Activated naive CD4-positive, alpha-beta T cell treated with anti-CD3 and anti-CD28 coated beads, Interleukin-2, amount 50 U/mL, for 72 hours (primary cell): ENCODE measurements at regions not wholly inside any gene's neighbourhood (a gene's known extent, or its start where the extent isn't known, plus 50 kb on each side); places are given as distances from the start of the nearest gene placed in this dataset.

Source experiments
- ATAC-seq, 2 donors: fragments of 150-1000 bp; cut with Tn5 transposase; 2 replicates each; pipeline ENCODE4 v1.10.0; 2021; ENCODE audit warnings: mild to moderate bottlenecking in 2 of 2, moderate library complexity in 2 of 2
- DNase-seq, 2 donors: peaks; one replicate each; pipeline ENCODE4 v3.0.0; 2021 to 2022; ENCODE audit warnings: low spot score in 2 of 2
- H3K27ac Mint-ChIP-seq, 2 donors: one replicate each; pipeline ENCODE4 v1.8.0; 2022; ENCODE audit warnings: mild to moderate bottlenecking in 2 of 2, mixed read lengths in 2 of 2
- H3K36me3 Mint-ChIP-seq, 2 donors: one replicate each; pipeline ENCODE4 v1.8.0; 2022; ENCODE audit warnings: mixed read lengths in 2 of 2
- H3K9me3 Mint-ChIP-seq, 2 donors: one replicate each; pipeline ENCODE4 v1.8.0; 2022; ENCODE audit warnings: mixed read lengths in 2 of 2

DNA sequence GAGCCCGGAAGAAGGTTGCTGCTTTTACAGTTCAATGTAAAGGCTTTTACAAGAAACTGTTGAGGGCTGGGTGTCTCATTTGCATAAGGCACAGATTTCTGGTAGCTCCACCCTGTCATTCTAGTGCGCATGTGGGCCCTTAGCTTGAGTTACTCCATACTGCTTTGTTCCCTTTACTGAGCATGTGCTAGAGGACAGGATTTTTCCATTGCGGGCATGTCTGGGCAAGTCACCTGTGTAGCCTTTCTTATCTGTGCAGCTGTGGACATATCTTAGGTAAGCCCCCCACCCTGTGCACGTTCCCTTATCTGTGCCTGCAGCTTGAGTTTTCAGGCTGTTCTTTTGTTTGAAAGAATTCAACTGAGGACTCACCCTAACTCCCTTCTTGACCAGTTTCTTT, 56.2 kb upstream of the ARHGAP5 start:
- DNase-seq (no peak), ATAC-seq (no peak)
- no peaks in the 10 kb centered on the region for H3K36me3 Mint-ChIP-seq
- H3K9me3 Mint-ChIP-seq: no peaks in the 10 kb centered on the region
- H3K27ac Mint-ChIP-seq: peak overlapping the region; percentile 9 to 75

DNA sequence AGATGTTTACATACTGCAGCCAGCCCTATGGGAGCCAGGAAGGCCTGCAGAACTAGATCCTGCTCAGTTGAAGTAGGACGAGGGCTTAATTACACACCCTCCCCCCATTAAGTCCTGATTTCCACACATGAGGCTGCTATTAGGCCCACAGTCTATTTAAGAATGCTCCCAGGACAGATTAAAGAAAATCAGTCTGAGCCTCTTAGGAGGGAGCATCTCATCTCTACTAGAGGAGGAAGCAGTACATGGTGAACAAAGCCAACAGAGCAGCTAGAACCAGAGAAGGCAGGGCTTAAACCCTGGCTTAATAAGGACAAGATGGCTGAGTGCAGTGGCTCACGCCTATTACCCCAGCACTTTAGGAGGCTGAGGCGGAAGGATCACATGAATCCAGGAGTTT, 55.8 kb upstream of the ARHGAP5 start:
- ATAC-seq (no peak), DNase-seq (no peak)
- Mint-ChIP-seq H3K9me3 (no peaks in the 10 kb centered on the region), H3K36me3 (no peaks in the 10 kb centered on the region), H3K27ac (peak overlapping the region; percentile 9 to 75)

DNA sequence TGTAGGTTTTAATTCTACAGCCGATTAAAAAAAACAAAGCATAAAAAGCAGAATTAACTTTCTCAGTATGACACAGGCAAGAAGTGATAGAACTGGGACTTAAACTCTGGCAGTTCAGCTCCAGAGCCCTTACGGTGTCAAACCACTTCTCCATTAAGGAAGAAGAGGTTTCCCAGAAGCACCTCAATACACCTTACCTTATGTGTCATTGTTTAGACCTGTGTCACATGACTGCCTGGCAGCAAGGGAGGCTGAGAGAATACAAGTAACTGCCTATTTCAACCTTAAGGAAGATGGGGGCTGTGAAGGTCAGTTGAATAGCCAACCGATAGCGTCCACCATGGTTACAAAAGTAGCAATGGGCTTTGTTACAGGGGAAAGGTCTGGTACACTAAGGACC, 54.6 kb upstream of the ARHGAP5 start:
- Mint-ChIP-seq H3K36me3 (no peaks in the 10 kb centered on the region), H3K27ac (no peak overlapping the region), H3K9me3 (no peaks in the 10 kb centered on the region)
- ATAC-seq: no peak
- no peak for DNase-seq

DNA sequence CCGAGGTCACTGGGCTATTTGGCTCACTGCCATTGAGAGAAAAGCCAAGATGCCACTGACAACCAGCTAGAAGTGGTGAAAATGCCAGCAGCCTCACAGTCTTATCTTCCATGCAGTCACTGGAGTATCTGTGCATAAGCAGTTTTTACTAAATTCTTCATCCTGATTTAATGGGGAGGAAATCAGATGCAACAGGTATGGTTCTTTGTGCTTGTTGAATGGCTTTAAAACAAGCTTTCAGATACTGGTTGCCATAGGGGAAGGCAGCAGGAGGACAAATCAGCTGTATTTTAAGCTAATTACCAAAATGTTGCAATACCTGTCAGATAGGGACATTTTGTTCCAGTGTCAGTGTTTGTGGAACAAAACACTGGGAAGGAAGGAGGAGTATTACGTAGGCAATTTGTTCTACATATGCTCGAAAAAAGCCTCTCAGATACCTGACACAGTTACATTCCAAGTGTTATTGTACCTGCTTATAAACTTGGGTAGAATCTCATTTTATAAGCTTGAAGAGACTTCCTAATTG, 54.1 kb upstream of the ARHGAP5 start:
- DNase-seq: no peak
- Mint-ChIP-seq H3K27ac (no peak overlapping the region), H3K36me3 (no peaks in the 10 kb centered on the region), H3K9me3 (no peaks in the 10 kb centered on the region)
- no peak for ATAC-seq

DNA sequence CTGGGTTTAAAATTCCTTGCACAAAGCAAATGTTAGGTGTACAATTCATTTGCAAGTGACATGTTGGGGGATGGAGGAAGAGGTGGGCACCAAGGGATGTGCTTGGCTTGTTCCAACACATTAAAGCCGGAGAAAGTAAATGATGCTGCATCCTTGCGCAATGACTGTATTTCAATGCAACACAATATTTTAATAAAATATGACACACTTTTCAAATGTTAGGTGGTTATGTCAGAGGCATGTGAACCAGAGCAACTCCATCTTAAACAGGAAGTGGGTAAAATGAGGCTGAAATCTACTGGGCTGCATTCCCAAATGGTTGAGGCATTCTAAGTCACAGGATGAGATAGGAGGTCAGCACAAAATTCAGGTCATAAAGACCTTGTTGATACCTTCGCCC, 53.6 kb upstream of the ARHGAP5 start:
- Mint-ChIP-seq H3K36me3 (no peaks in the 10 kb centered on the region), H3K27ac (no peak overlapping the region), H3K9me3 (no peaks in the 10 kb centered on the region)
- ATAC-seq (no peak), DNase-seq (no peak)

DNA sequence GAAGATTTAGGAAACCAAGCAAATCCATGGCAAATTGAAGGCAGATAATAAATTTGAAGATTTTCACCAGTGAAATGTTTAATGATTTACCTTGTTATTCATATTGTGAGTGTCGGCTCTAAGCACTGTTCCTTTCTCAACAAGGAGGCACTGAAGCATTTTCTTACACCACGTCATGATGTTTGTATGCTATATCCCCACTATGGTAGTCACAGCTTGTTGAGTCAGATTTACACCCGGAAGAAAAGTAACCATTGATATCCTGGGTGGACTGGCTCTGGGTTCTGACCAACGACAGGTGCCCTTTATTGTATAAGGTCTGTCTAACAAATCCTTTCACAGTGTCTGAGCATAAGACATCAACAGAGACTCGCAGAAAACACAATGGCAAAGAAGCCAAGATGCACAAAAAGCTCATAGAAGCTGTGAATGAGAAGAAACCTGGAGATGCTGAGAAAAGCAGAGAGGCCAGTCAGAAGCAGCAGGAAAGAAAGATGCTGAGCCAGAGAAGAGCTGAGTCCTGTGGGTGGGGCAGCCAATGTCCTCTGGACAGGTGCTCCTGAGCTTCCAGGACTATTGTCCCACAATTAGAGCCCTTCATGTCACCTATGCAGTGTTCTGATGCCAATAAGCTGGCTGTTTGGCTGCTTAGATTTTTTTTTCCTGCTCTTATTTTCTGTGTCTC, 49.7 kb upstream of the ARHGAP5 start:
- Mint-ChIP-seq H3K27ac (no peak overlapping the region), H3K9me3 (no peaks in the 10 kb centered on the region)

More for the DNA sequence above, 49.7 kb upstream of the ARHGAP5 start:
- H3K36me3 Mint-ChIP-seq: no peaks in the 10 kb centered on the region
- DNase-seq (no peak), ATAC-seq (no peak)
